ENCODE measurements at regions not wholly inside any gene's neighbourhood (a gene's known extent, or its start where the extent isn't known, plus 50 kb on each side); places are given as distances from the start of the nearest gene placed in this dataset.

DNA sequence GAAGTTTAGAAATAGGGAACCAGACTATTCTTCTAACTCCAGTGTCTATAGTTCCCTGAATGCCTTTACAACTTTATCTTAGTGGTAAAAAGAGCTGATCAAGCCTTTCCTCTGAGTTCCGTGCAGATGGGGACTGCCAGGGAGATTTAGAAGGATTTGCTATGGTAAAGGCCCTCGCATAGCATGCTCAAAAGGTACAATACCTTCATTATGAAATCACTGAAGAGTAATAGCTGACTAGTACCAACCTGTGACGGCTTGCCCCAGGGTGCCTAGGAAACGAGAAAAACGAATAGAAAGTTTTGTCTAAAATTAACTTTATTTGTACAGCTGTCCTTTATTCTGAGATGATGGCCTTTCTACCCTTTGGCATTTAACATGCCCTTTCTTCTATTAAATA, 150.1 kb upstream of the ARHGAP42 start:
- H3K79me2 ChIP-seq, result no peaks in the 10 kb centered on the region
- TF ChIP-seq EZH2phosphoT487 (IDR thresholded peaks at IDR 0.05; ENCODE audit: low read depth, severe bottlenecking, unreplicated experiment) (no peak), EZH2 (IDR thresholded peaks at IDR 0.05; ENCODE audit: borderline replicate concordance) (no peak)
- TF ChIP-seq, protein P1, sequence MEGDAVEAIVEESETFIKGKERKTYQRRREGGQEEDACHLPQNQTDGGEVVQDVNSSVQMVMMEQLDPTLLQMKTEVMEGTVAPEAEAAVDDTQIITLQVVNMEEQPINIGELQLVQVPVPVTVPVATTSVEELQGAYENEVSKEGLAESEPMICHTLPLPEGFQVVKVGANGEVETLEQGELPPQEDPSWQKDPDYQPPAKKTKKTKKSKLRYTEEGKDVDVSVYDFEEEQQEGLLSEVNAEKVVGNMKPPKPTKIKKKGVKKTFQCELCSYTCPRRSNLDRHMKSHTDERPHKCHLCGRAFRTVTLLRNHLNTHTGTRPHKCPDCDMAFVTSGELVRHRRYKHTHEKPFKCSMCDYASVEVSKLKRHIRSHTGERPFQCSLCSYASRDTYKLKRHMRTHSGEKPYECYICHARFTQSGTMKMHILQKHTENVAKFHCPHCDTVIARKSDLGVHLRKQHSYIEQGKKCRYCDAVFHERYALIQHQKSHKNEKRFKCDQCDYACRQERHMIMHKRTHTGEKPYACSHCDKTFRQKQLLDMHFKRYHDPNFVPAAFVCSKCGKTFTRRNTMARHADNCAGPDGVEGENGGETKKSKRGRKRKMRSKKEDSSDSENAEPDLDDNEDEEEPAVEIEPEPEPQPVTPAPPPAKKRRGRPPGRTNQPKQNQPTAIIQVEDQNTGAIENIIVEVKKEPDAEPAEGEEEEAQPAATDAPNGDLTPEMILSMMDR (IDR thresholded peaks at IDR 0.05; ENCODE audit: poor library complexity), result no peak
- no peaks in the 10 kb centered on the region for H3K4me1 ChIP-seq (ENCODE audit: insufficient read depth)
- H3K9me2 ChIP-seq (replicated peaks; ENCODE audit: insufficient read depth), result no peaks in the 10 kb centered on the region
- H2AFZ ChIP-seq, result no peak overlapping the region
- 78% methylated on average over 5 of the region's 5 CpGs for WGBS (ENCODE audit: low lambda C conversion rate, missing lambda C conversion rate)
- no peak overlapping the region for H3K27ac ChIP-seq
- H4K20me1 ChIP-seq (ENCODE audit: insufficient read depth, poor library complexity, severe bottlenecking), result no peaks in the 10 kb centered on the region
- H3K4me3 ChIP-seq, result no peak overlapping the region
- no peaks in the 10 kb centered on the region for H3K9me3 ChIP-seq (ENCODE audit: low read depth)
- no peaks in the 10 kb centered on the region for H3K36me3 ChIP-seq (replicated peaks; ENCODE audit: insufficient read depth, low read depth)
- no peaks in the 10 kb centered on the region for H3K27me3 ChIP-seq
- DNase-seq (ENCODE audit: low spot score), result no peak
- H3K4me2 ChIP-seq, result no peak overlapping the region

DNA sequence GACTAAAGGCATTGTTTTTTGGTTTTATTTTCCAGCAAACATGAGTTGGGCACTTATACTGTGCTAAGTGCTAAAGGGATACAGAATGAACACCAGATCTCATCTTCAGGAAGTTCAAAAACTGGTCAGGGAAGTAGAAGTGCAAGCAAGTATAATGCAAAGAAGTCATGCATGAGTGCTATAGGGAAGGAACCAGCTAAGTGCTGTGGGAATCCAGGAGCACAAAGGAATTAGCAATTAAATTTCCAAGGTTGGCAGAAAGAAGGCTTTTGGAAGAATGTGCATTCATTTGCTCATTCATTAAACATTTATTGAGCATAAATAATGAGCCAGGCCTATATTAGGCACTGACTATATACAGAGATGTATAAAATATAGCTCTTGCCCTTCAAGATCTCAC, 143.7 kb upstream of the ARHGAP42 start:
- DNase-seq (ENCODE audit: low spot score), result no peak
- no peak overlapping the region for H3K27ac ChIP-seq
- no peaks in the 10 kb centered on the region for H3K4me1 ChIP-seq (ENCODE audit: insufficient read depth)
- no peaks in the 10 kb centered on the region for H3K79me2 ChIP-seq
- no peak overlapping the region for H3K4me2 ChIP-seq
- no peaks in the 10 kb centered on the region for H3K27me3 ChIP-seq
- no peaks in the 10 kb centered on the region for H3K9me2 ChIP-seq (replicated peaks; ENCODE audit: insufficient read depth)
- no peak overlapping the region for H3K4me3 ChIP-seq
- H3K9me3 ChIP-seq (ENCODE audit: low read depth), result no peaks in the 10 kb centered on the region
- no peaks in the 10 kb centered on the region for H3K36me3 ChIP-seq (replicated peaks; ENCODE audit: insufficient read depth, low read depth)
- TF ChIP-seq EZH2phosphoT487 (IDR thresholded peaks at IDR 0.05; ENCODE audit: low read depth, severe bottlenecking, unreplicated experiment), result no peak
- TF ChIP-seq, protein P1 (IDR thresholded peaks at IDR 0.05; ENCODE audit: poor library complexity), result no peak
- no peak for TF ChIP-seq EZH2 (IDR thresholded peaks at IDR 0.05; ENCODE audit: borderline replicate concordance)
- no peak overlapping the region for H2AFZ ChIP-seq
- H4K20me1 ChIP-seq (ENCODE audit: insufficient read depth, poor library complexity, severe bottlenecking), result no peaks in the 10 kb centered on the region

DNA sequence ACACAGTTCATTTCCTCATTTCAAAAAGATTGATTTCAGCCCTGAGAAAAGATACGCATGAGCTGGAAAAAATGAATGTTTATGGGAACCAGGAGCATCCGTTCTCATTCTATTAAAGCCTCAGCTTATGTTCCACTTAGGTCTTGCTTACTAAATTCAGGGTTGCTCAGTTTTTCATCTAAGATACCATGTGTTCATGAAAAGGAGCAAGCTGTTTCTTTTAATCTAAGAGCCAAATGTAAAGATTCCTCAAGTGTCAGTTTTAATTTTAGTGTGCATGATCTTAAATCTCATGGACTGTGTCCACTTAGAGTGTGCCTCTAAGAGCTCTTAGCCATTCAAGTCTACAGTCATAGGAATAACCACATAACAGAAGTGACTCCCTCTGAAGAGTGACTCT, 141.5 kb upstream of the ARHGAP42 start:
- Histone ChIP-seq H3K9me3 (ENCODE audit: low read depth) (no peaks in the 10 kb centered on the region), H2AFZ (no peak overlapping the region), H3K27ac (no peak overlapping the region), H3K4me3 (no peak overlapping the region), H3K36me3 (replicated peaks; ENCODE audit: insufficient read depth, low read depth) (no peaks in the 10 kb centered on the region), H3K4me2 (no peak overlapping the region), H3K4me1 (ENCODE audit: insufficient read depth) (no peaks in the 10 kb centered on the region), H3K9me2 (replicated peaks; ENCODE audit: insufficient read depth) (no peaks in the 10 kb centered on the region), H3K79me2 (no peaks in the 10 kb centered on the region), H4K20me1 (ENCODE audit: insufficient read depth, poor library complexity, severe bottlenecking) (no peaks in the 10 kb centered on the region), H3K27me3 (no peaks in the 10 kb centered on the region)
- DNase-seq (ENCODE audit: low spot score), result no peak
- TF ChIP-seq, protein P1 (IDR thresholded peaks at IDR 0.05; ENCODE audit: poor library complexity), result no peak
- TF ChIP-seq EZH2phosphoT487 (IDR thresholded peaks at IDR 0.05; ENCODE audit: low read depth, severe bottlenecking, unreplicated experiment), result no peak
- TF ChIP-seq EZH2 (IDR thresholded peaks at IDR 0.05; ENCODE audit: borderline replicate concordance), result no peak
- WGBS (ENCODE audit: low lambda C conversion rate, missing lambda C conversion rate), result 91% methylated on average over 2 of the region's 2 CpGs

DNA sequence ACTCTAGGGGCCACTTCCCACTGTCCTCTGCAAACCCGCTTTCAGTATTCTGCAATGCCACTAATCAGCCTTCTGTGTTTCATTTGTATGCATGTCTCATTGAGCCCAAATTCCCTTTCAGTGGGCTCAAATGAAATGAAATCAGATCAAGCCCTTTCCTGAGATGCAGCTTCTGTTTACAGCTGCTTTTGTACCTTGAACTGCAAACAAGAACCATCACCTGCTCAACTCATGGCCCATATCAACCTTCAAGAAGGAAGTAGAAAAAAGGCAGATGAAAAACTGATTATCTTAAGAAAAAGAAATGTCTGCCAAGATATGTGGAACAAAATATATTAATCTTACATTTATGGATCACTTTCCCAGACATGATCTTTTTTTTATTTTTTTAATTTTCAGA, 141.1 kb upstream of the ARHGAP42 start:
- H3K9me3 ChIP-seq (ENCODE audit: low read depth), result no peaks in the 10 kb centered on the region
- TF ChIP-seq EZH2phosphoT487 (IDR thresholded peaks at IDR 0.05; ENCODE audit: low read depth, severe bottlenecking, unreplicated experiment) (no peak), EZH2 (IDR thresholded peaks at IDR 0.05; ENCODE audit: borderline replicate concordance) (no peak)
- TF ChIP-seq, protein P1 (IDR thresholded peaks at IDR 0.05; ENCODE audit: poor library complexity), result no peak
- no peak overlapping the region for H2AFZ ChIP-seq
- no peak for DNase-seq (ENCODE audit: low spot score)
- H3K4me1 ChIP-seq (ENCODE audit: insufficient read depth), result no peaks in the 10 kb centered on the region
- no peaks in the 10 kb centered on the region for H3K36me3 ChIP-seq (replicated peaks; ENCODE audit: insufficient read depth, low read depth)
- H4K20me1 ChIP-seq (ENCODE audit: insufficient read depth, poor library complexity, severe bottlenecking), result no peaks in the 10 kb centered on the region
- H3K79me2 ChIP-seq, result no peaks in the 10 kb centered on the region
- no peaks in the 10 kb centered on the region for H3K9me2 ChIP-seq (replicated peaks; ENCODE audit: insufficient read depth)
- H3K27me3 ChIP-seq, result no peaks in the 10 kb centered on the region
- 93% methylated on average over 1 of the region's 1 CpG for WGBS (ENCODE audit: low lambda C conversion rate, missing lambda C conversion rate)
- H3K27ac ChIP-seq, result no peak overlapping the region
- no peak overlapping the region for H3K4me2 ChIP-seq
- H3K4me3 ChIP-seq, result no peak overlapping the region

Measured in hepatocyte (in vitro differentiated cells).